ENCODE measurements at regions not wholly inside any gene's neighbourhood (a gene's known extent, or its start where the extent isn't known, plus 50 kb on each side); places are given as distances from the start of the nearest gene placed in this dataset.

- peak in 1 of 3 experiments; percentile 26 for DNase-seq
Observed at GRCh38 chr13:78862446-78862845, 203.5 kb upstream of the OBI1 start.

DNA sequence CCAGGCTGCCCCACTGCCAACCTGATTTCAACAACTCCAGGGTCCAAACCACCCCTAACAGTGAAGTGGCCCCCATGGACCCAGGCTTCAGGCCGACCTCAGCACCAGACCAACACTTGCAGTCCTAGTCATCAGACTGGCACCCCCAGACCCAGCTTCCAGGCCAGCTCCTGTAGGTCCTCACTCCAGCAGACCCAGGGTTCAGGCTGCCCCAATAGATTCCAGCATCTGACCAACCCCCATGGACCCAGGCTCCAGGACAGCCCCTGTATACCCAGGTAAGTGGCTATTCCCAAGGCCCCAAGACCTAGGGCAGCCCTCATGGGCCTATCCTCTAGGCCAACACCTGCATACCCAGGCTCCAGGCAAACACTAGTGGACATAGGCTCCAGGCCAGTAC, 193.8 kb upstream of the OBI1 start:
- DNase-seq = no peak

GRCh38 chr13:78845656-78846365, 186.9 kb upstream of the OBI1 start:
- no peak for DNase-seq

GRCh38 chr13:78844106-78844505, 185.2 kb upstream of the OBI1 start:
- DNase-seq = no peak

DNA sequence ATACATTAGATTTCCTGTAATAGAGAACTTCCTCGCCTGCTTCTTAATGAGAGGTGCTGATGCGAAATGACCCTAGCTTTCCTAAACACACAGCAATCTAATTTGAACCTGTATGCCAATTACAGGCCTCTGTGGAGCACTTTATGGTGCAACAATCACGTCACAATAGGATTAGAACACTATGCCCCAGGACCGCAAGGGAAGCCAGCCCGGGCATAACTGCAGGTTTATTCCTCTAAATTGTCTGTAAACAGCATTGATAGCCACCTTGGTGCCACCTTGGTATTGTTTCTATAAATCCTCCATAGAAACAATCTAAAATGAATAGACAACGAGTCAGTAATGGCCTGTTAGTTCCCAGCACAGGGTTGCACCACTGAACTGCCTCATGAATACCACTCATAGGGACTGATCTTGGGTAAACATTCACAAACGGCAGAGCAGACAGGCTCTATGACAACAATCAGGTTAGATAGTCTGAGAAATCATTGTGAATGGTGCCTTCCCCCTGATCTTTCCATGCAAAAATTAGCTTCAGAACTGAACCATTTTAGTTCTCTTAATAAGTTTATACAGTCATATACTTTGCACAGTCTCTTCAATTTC, 182.5 kb upstream of the OBI1 start:
- DNase-seq = peak; percentile 60 to 99 (median 92)

GRCh38 chr13:78836238-78836784, 177.4 kb upstream of the OBI1 start:
- peak in 2 of 3 experiments; percentile 47 to 81 for DNase-seq

DNA sequence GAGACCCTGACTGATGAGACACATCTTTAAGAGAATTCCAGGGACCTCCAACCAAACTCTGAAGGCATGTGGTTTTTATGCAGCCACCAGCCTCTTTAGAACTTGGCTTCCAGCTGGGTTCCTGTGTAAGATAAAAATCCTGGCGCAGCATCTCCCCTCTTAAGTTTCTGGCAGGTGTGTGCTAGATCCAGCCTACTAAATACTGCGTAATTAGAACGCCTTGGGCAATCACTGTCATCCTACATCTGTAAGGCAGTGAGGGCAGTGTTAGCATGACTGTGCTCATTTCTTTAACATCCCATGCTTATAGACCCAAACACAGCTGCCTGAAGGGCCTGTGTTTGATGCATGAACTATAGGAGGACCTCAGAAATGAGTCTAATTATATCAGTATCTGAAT, 173.5 kb upstream of the OBI1 start:
- peak in 2 of 3 experiments; percentile 75 to 94 for DNase-seq

DNA sequence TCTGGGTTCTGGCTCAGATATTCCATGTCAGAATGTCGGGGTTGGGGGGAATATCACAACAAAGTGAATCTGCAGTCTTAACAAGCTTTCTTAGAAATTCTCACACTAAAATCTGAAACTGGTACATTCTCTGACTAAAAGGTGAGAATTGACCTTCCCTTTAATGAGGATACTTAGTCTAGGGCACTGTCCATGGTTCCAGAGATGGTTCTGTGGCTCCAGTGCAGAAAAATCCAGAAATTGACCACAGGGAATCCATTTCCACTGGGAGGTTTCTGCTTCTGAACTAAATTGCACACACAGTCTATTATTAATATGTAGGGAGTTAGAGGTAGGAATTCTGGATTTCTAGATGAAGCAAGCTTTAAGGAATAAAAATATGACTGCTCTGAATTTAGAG, 171.6 kb upstream of the OBI1 start:
- DNase-seq = no peak

- no peak for DNase-seq
Observed at GRCh38 chr13:78829821-78830220, 170.9 kb upstream of the OBI1 start.

DNA sequence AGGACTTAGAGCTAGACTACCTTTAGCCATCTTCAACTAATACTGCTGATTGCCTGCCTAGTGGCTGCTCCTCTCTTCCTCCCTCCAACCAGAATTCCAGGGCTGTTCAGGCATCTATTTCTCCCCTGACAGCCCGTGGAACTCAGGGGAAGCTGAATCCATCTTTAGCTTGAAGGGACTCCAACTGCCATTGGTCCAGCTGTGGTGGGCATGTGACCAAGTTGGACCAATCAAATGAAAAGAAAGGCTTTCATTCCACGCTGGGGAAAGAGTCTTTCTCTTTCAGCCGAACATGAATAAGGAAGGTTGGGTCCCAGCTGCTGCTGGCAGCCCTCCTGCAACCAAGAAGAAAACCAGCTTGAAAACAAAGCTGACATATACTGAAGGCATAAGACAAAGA, 168.5 kb upstream of the OBI1 start:
- DNase-seq = peak in 1 of 3 experiments; percentile 44

- peak in 2 of 3 experiments; percentile 65 to 89 for DNase-seq
Observed at GRCh38 chr13:78826936-78827335, 168.0 kb upstream of the OBI1 start.

GRCh38 chr13:78826312-78826711, 167.4 kb upstream of the OBI1 start:
- peak in 2 of 3 experiments; percentile 71 to 94 for DNase-seq

GRCh38 chr13:78820541-78820940, 161.6 kb upstream of the OBI1 start:
- no peak for DNase-seq

GRCh38 chr13:78816592-78816991, 157.6 kb upstream of the OBI1 start:
- DNase-seq = no peak

- no peak for DNase-seq
Observed at GRCh38 chr13:78816154-78816553, 157.2 kb upstream of the OBI1 start.

DNA sequence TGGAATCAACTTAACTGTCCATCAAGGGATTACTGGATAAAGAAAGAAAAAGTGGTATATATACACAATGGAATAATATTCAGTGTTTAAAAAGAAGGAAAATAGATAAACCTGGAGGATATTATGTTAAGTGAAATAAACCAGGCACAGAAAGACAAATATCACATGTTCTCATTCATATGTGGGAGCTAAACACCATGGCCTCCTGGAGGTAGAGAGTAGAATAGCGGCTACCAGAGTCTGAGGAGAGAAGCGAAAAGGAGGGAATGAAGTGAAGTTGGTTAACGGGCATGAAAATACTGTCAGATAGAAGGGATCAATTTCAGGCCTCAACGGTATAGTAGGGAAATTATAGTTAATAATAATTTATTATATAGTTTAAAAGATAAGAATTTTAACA, 147.5 kb upstream of the OBI1 start:
- DNase-seq = peak in 2 of 3 experiments; percentile 16 to 39

- no peak for DNase-seq
Observed at GRCh38 chr13:78802912-78803311, 144.0 kb upstream of the OBI1 start.

DNA sequence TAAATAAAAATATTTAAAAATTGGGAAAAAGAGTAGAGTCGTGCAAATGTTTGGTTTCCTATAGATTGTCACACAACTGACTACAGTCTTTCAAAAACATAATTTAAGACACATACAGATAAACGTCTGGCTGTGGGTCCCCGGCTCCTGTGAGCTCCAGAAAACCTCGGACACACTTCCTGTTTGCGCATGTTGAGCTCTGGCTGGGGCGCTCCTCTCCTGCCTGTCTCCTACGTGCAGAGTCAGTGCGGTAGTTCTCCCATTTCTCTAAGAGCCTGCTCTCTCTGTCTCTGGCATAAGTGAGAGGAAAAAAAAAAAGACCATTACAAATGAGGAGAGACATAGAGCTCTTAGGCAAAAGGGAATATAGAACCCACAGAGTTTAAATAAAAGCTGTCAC, 128.2 kb upstream of the OBI1 start:
- DNase-seq = peak in 1 of 3 experiments; percentile 50

DNA sequence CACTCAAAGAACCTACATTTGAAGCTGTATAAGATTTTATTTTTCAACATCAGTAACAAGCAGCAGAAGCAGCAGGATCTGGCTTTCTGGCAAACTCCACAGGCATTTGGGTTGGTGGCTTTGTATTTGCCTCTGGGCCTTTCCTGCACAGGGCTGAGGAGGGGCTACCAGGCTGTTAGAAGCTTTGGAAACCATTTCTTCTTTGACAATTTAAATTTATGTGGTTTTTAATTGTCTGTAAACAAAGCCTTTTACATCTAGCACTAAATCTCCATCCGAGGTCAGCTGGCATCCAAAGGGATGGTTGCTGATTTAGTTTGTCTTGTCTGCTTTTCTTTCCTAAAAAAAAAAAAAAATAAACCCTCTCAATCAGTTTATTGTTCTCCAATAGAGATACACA, 127.5 kb upstream of the OBI1 start:
- peak; percentile 25 to 90 (median 56) for DNase-seq

- DNase-seq = no peak
Observed at GRCh38 chr13:78785764-78786163, 126.8 kb upstream of the OBI1 start.

DNA sequence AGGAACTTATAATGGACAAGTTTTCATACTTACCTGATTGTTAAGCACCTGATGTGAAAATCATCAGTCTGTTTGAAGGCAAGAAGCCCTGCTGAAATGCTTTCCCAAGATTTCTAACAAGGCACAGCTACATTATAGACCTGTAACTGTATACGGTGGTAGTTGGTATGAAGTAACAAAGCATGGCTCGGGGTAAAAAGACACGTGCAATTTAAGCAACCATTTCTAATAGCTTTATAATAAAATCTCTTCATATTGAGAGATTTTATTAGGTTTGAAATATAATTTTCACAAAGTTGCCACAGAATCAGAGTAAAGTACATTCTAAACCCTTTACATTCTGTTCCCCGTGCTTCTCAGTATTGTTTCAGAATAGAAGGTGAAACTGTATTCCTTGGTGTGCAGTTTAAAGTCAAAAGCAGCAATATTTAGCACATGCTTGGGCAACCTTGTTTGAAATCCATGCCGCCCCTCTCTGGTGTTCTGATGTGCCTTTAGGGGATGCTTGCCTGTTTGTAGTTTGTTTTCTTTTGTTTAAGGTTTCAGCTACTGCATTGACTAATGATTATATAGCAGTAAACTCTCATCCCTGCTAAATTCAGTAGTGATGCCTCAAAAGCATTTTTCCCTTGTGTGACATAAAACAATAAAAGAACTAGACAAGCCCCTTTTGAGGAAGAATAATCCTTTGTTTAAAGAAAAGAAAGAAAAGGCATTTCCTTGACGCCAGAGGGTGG, 125.2 kb upstream of the OBI1 start:
- DNase-seq = peak in 2 of 3 experiments; percentile 24 to 53

DNA sequence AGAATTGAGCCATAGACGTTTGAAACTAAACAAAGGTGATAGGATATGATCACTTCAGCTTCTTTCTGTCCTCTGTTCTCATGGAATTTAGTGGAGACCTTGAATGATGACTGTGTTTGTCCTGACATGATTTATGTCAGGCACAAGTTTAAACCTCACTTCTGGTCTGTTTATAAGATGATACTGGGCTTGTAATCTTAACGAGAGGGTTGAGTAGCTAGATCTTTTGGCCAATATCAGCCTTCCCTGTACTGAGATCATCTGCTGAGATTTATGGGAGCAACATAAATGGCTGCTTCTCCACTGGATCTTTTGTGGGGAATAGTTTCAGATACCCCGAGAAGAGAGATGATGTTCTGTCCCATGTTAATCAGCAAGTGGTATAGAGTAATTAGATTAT, 121.8 kb upstream of the OBI1 start:
- no peak for DNase-seq

GRCh38 chr13:78779608-78780007, 120.7 kb upstream of the OBI1 start:
- DNase-seq = peak in 2 of 3 experiments; percentile 7 to 42

GRCh38 chr13:78777976-78778375, 119.0 kb upstream of the OBI1 start:
- peak in 1 of 3 experiments; percentile 20 for DNase-seq
